ENCODE measurements at regions not wholly inside any gene's neighbourhood (a gene's known extent, or its start where the extent isn't known, plus 50 kb on each side); places are given as distances from the start of the nearest gene placed in this dataset.

GRCh38 chr18:6679201-6679600 is 50.3 kb upstream of the ARHGAP28 start:
- TF ChIP-seq POLR2A (IDR thresholded peaks at IDR 0.05) (no peak), CTCF (IDR thresholded peaks at IDR 0.05 in 4 of 5, conservative IDR thresholded peaks at IDR 0.05 in 1 of 5) (no peak)

Measured in gastrocnemius medialis (tissue), 4 donors.